Testis (tissue), 2 donors: ENCODE measurements at regions not wholly inside any gene's neighbourhood (a gene's known extent, or its start where the extent isn't known, plus 50 kb on each side); places are given as distances from the start of the nearest gene placed in this dataset.

Source experiments
- POLR2A ChIP-seq: fragments of 450-650 bp; IDR thresholded peaks from one replicate; pipeline ENCODE4 v1.6.1; 2017; ENCODE audit warnings: antibody characterized with exemption, mild to moderate bottlenecking, moderate library complexity
- TF ChIP-seq, protein P1 (sequence below), 3 experiments: fragments of 450-650 bp in 2 of 3; fragments of 200-600 bp in 1 of 3; sonication (generic) in 1 of 3; IDR thresholded peaks; one replicate each; pipeline ENCODE4 v1.5.1; 2016 to 2019; ENCODE audit warnings: antibody characterized with exemption in 3 of 3, mild to moderate bottlenecking in 2 of 3, moderate library complexity in 1 of 3

DNA sequence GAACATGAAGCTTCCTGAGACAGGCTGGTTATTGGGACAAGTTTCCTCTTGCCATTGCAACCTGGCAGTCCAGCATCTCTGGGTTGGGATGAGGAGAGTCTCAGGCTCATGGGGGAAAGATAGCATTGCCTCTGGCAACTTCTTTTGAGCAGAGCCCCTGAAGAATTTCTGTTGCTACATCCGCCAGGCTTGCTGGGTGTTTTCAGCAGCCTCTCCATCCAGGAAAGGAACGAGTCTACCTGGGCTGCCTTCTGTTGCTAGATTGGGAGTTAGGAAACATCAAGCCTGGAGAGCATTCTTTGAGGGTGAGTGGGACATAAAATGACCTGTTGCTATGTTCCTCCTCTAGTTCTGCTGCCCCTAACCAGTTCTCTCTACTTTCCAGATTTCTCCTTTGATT, 313.5 kb downstream of the RFPL4B start:
- TF ChIP-seq, protein P1, sequence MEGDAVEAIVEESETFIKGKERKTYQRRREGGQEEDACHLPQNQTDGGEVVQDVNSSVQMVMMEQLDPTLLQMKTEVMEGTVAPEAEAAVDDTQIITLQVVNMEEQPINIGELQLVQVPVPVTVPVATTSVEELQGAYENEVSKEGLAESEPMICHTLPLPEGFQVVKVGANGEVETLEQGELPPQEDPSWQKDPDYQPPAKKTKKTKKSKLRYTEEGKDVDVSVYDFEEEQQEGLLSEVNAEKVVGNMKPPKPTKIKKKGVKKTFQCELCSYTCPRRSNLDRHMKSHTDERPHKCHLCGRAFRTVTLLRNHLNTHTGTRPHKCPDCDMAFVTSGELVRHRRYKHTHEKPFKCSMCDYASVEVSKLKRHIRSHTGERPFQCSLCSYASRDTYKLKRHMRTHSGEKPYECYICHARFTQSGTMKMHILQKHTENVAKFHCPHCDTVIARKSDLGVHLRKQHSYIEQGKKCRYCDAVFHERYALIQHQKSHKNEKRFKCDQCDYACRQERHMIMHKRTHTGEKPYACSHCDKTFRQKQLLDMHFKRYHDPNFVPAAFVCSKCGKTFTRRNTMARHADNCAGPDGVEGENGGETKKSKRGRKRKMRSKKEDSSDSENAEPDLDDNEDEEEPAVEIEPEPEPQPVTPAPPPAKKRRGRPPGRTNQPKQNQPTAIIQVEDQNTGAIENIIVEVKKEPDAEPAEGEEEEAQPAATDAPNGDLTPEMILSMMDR (IDR thresholded peaks at IDR 0.05), result no peak
- TF ChIP-seq POLR2A, result no peak
